Neural progenitor cell (in vitro differentiated cells): ENCODE measurements at regions not wholly inside any gene's neighbourhood (a gene's known extent, or its start where the extent isn't known, plus 50 kb on each side); places are given as distances from the start of the nearest gene placed in this dataset.

Source experiments
- DNase-seq: peaks from one replicate; pipeline ENCODE4 v3.0.0-alpha.2; 2016; ENCODE audit warnings: low spot score
- H2AFZ ChIP-seq: fragments of 200-600 bp; sonication (generic); replicated peaks from 2 replicates; pipeline ENCODE4 v1.6.1; 2016; ENCODE audit warnings: antibody characterized with exemption
- H3F3A ChIP-seq: fragments of 200-600 bp; sonication (generic); 2 replicates; pipeline ENCODE4 v1.6.1; 2016; ENCODE audit warnings: antibody characterized with exemption, low read depth
- H3K27ac ChIP-seq: fragments of 200-600 bp; sonication (generic); 2 replicates; pipeline ENCODE4 v1.5.1; 2016; ENCODE audit warnings: mild to moderate bottlenecking
- H3K27me3 ChIP-seq: fragments of 200-600 bp; sonication (generic); 2 replicates; pipeline ENCODE4 v1.6.1; 2016; ENCODE audit warnings: mild to moderate bottlenecking, moderate library complexity
- H3K36me3 ChIP-seq: fragments of 200-600 bp; sonication (generic); 2 replicates; pipeline ENCODE4 v1.5.1; 2016
- H3K4me1 ChIP-seq: fragments of 200-600 bp; sonication (generic); 2 replicates; pipeline ENCODE4 v1.6.1; 2016; ENCODE audit warnings: mixed run types
- H3K4me2 ChIP-seq: fragments of 200-600 bp; sonication (generic); 2 replicates; pipeline ENCODE4 v1.6.1; 2016
- H3K4me3 ChIP-seq: fragments of 200-600 bp; sonication (generic); 2 replicates; pipeline ENCODE4 v1.5.1; 2016
- H3K79me2 ChIP-seq: fragments of 200-600 bp; sonication (generic); 2 replicates; pipeline ENCODE4 v1.6.1; 2016; ENCODE audit warnings: low read depth
- H3K9ac ChIP-seq: fragments of 200-600 bp; sonication (generic); 2 replicates; pipeline ENCODE4 v1.6.1; 2016
- H3K9me3 ChIP-seq: fragments of 200-600 bp; sonication (generic); 2 replicates; pipeline ENCODE4 v1.5.1; 2016; ENCODE audit warnings: low read depth
- H4K20me1 ChIP-seq: fragments of 200-600 bp; sonication (generic); 2 replicates; pipeline ENCODE4 v1.6.1; 2016; ENCODE audit warnings: low read depth
- H3K27ac Mint-ChIP-seq: 3 replicates; pipeline ENCODE4 v1.8.0; 2021; ENCODE audit warnings: mixed read lengths
- H3K27me3 Mint-ChIP-seq: 2 replicates; pipeline ENCODE4 v1.8.0; 2022; ENCODE audit warnings: low read depth, mild to moderate bottlenecking, inconsistent platforms, moderate library complexity, mixed read lengths; ENCODE audit not compliant: insufficient read depth
- H3K36me3 Mint-ChIP-seq: 3 replicates; pipeline ENCODE4 v1.8.0; 2021; ENCODE audit warnings: mixed read lengths
- H3K4me1 Mint-ChIP-seq: 3 replicates; pipeline ENCODE4 v1.8.0; 2021; ENCODE audit warnings: mixed read lengths
- H3K4me3 Mint-ChIP-seq: 3 replicates; pipeline ENCODE4 v1.8.0; 2021; ENCODE audit warnings: mild to moderate bottlenecking, moderate library complexity, mixed read lengths
- H3K9me3 Mint-ChIP-seq: 3 replicates; pipeline ENCODE4 v1.8.0; 2020; ENCODE audit warnings: mixed read lengths
- CTCF ChIP-seq: fragments of 200-600 bp; sonication (generic); IDR thresholded peaks from 2 replicates; pipeline ENCODE4 v1.5.1; 2017; ENCODE audit warnings: antibody characterized with exemption, mild to moderate bottlenecking
- EZH2 ChIP-seq: fragments of 200-600 bp; sonication (generic); IDR thresholded peaks from 2 replicates; pipeline ENCODE4 v1.6.1; 2017; ENCODE audit warnings: antibody characterized with exemption, mild to moderate bottlenecking, moderate library complexity
- EZH2phosphoT487 ChIP-seq: fragments of 200-600 bp; sonication (generic); IDR thresholded peaks from 2 replicates; pipeline ENCODE4 v1.6.1; 2017; ENCODE audit warnings: antibody characterized with exemption

GRCh38 chr11:41872870-41873269 lies 413.4 kb upstream of the LRRC4C start:
- Histone ChIP-seq H3K27me3 (no peaks in the 10 kb centered on the region), H3F3A (no peaks in the 10 kb centered on the region), H4K20me1 (no peaks in the 10 kb centered on the region), H2AFZ (no peak overlapping the region), H3K27ac (no peak overlapping the region), H3K9ac (no peak overlapping the region), H3K4me3 (no peak overlapping the region), H3K4me1 (no peaks in the 10 kb centered on the region), H3K4me2 (no peak overlapping the region), H3K79me2 (no peaks in the 10 kb centered on the region), H3K36me3 (no peaks in the 10 kb centered on the region), H3K9me3 (no peaks in the 10 kb centered on the region)
- DNase-seq, result no peak
- Mint-ChIP-seq H3K4me3 (no peak overlapping the region), H3K27me3 (no peaks in the 10 kb centered on the region), H3K9me3 (no peaks in the 10 kb centered on the region), H3K36me3 (no peaks in the 10 kb centered on the region), H3K4me1 (peaks cover 12% of the 10 kb centered on the region), H3K27ac (no peak overlapping the region)
- TF ChIP-seq EZH2phosphoT487 (no peak), CTCF (no peak), EZH2 (no peak)

DNA sequence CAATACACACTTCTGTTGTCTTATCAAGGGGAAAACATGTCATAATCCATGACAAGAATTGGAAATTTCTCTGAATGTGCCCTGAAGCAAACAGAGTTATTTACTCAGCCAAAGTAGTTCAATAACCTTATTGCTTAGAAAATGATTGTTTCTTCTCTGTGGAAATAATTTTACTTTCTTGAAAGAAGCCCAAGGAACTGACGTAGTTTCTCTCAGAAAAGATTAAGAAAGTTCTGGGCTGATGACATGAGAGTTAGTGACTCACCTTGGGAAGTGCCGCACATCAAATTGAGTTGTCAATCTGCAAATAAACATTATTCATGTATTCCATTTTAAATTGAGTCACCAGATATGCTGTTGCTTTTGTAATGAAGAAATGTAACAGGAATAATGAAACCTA lies 418.6 kb upstream of the LRRC4C start:
- Histone ChIP-seq H3F3A (no peaks in the 10 kb centered on the region), H3K36me3 (no peaks in the 10 kb centered on the region), H3K4me1 (no peaks in the 10 kb centered on the region), H3K79me2 (no peaks in the 10 kb centered on the region), H3K9me3 (no peaks in the 10 kb centered on the region), H3K4me2 (no peak overlapping the region), H4K20me1 (no peaks in the 10 kb centered on the region), H3K9ac (no peak overlapping the region), H3K4me3 (no peak overlapping the region), H3K27me3 (no peaks in the 10 kb centered on the region), H3K27ac (no peak overlapping the region), H2AFZ (peak overlapping the region; percentile 31)
- Mint-ChIP-seq H3K4me3 (no peak overlapping the region), H3K27me3 (no peaks in the 10 kb centered on the region), H3K9me3 (no peaks in the 10 kb centered on the region), H3K27ac (no peak overlapping the region), H3K36me3 (no peaks in the 10 kb centered on the region), H3K4me1 (no peaks in the 10 kb centered on the region)
- DNase-seq, result no peak
- no peak for TF ChIP-seq CTCF
- no peak for TF ChIP-seq EZH2
- no peak for TF ChIP-seq EZH2phosphoT487

- peaks cover 2% of the 10 kb centered on the region for H3K27me3 Mint-ChIP-seq
- Histone ChIP-seq H3K9ac (no peak overlapping the region), H3F3A (no peaks in the 10 kb centered on the region), H3K4me2 (no peak overlapping the region), H3K4me1 (no peaks in the 10 kb centered on the region), H3K79me2 (no peaks in the 10 kb centered on the region), H3K4me3 (no peak overlapping the region), H3K27ac (no peak overlapping the region), H4K20me1 (no peaks in the 10 kb centered on the region), H3K27me3 (no peaks in the 10 kb centered on the region), H3K36me3 (no peaks in the 10 kb centered on the region), H3K9me3 (no peaks in the 10 kb centered on the region), H2AFZ (no peak overlapping the region)
- no peak for DNase-seq
- no peaks in the 10 kb centered on the region for H3K4me1 Mint-ChIP-seq
- no peak overlapping the region for H3K27ac Mint-ChIP-seq
- H3K36me3 Mint-ChIP-seq, result no peaks in the 10 kb centered on the region
- H3K9me3 Mint-ChIP-seq, result no peaks in the 10 kb centered on the region
- TF ChIP-seq CTCF (no peak), EZH2phosphoT487 (no peak), EZH2 (no peak)
- no peak overlapping the region for H3K4me3 Mint-ChIP-seq
Observed at GRCh38 chr11:41879214-41879613, 419.8 kb upstream of the LRRC4C start.

GRCh38 chr11:41895081-41895480 lies 435.6 kb upstream of the LRRC4C start:
- H3K9me3 Mint-ChIP-seq, result no peaks in the 10 kb centered on the region
- Histone ChIP-seq H3K4me3 (no peak overlapping the region), H2AFZ (no peak overlapping the region), H4K20me1 (no peaks in the 10 kb centered on the region), H3K79me2 (no peaks in the 10 kb centered on the region), H3K9ac (no peak overlapping the region), H3K4me1 (no peaks in the 10 kb centered on the region), H3K36me3 (no peaks in the 10 kb centered on the region), H3K9me3 (no peaks in the 10 kb centered on the region), H3K27ac (no peak overlapping the region), H3F3A (no peaks in the 10 kb centered on the region), H3K27me3 (no peaks in the 10 kb centered on the region), H3K4me2 (no peak overlapping the region)
- DNase-seq, result no peak
- TF ChIP-seq EZH2phosphoT487 (no peak), EZH2 (no peak), CTCF (no peak)
- no peaks in the 10 kb centered on the region for H3K36me3 Mint-ChIP-seq
- H3K4me3 Mint-ChIP-seq, result no peak overlapping the region
- no peaks in the 10 kb centered on the region for H3K4me1 Mint-ChIP-seq
- H3K27ac Mint-ChIP-seq, result no peak overlapping the region
- no peaks in the 10 kb centered on the region for H3K27me3 Mint-ChIP-seq
